ENCODE measurements at regions not wholly inside any gene's neighbourhood (a gene's known extent, or its start where the extent isn't known, plus 50 kb on each side); places are given as distances from the start of the nearest gene placed in this dataset.

- SMC1A ChIA-PET (ENCODE audit: uncharacterized antibody, unreplicated experiment): interaction anchor here (1.0 kb wide), 1 partner anchor 204 kb away, joined by 3 read pairs; no protein-coding TSS in a partner anchor
- RAD21 ChIA-PET (ENCODE audit: unreplicated experiment): no interaction called here
- Histone ChIP-seq H3K36me3 (ENCODE audit: control insufficient read depth in 2 of 2, insufficient read depth in 2 of 2, low read length in 1 of 2) (no peaks in the 10 kb centered on the region), H3K4me1 (ENCODE audit: control insufficient read depth, insufficient read depth, low read length) (no peaks in the 10 kb centered on the region), H3K27ac (ENCODE audit: control insufficient read depth, insufficient read depth) (no peak overlapping the region), H4K20me1 (ENCODE audit: control insufficient read depth, insufficient read depth) (no peaks in the 10 kb centered on the region), H3K9ac (ENCODE audit: control insufficient read depth, insufficient read depth, low read length) (no peak overlapping the region), H3K27me3 (replicated peaks in 1 of 2; ENCODE audit: control insufficient read depth in 2 of 2, insufficient read depth in 2 of 2, low read length in 1 of 2) (no peaks in the 10 kb centered on the region), H3K4me2 (ENCODE audit: control insufficient read depth, insufficient read depth) (no peak overlapping the region), H3K79me2 (ENCODE audit: control insufficient read depth, insufficient read depth, low read length) (no peaks in the 10 kb centered on the region), H2AFZ (ENCODE audit: control insufficient read depth, low read depth, low read length) (no peak overlapping the region), H3K4me3 (no peak overlapping the region), H3K9me3 (replicated peaks; ENCODE audit: control insufficient read depth, insufficient read depth, low read length) (no peaks in the 10 kb centered on the region; the same call in 2 of the 3 replicates)
- in situ Hi-C loops (cut with MboI) (no loop called here), intact Hi-C loops (cut with micrococcal nuclease; ENCODE audit: unreplicated experiment) (no loop called here)
- DNase-seq (ENCODE audit: low read depth, low spot score): no peak
- CTCF ChIA-PET: interaction anchor here (0.6 kb wide), 2 partner anchors 204 to 300 kb away, joined by 3 read pairs; no protein-coding TSS in a partner anchor
- WGBS (ENCODE audit: insufficient coverage, insufficient replicate concordance, low lambda C conversion rate, missing lambda C conversion rate): 51% methylated on average over 7 of the region's 7 CpGs
- BruUV-seq (replicated peaks): no TSS peak
- no peak for FAIRE-seq
- POLR2A ChIA-PET: no interaction called here
- TF ChIP-seq TCF7 (IDR thresholded peaks at IDR 0.05; ENCODE audit: borderline replicate concordance) (no peak), SMAD5 (IDR thresholded peaks at IDR 0.05; ENCODE audit: low read depth) (no peak), CREB1 (IDR thresholded peaks at IDR 0.05; ENCODE audit: low read depth) (no peak), RB1 (IDR thresholded peaks at IDR 0.05; ENCODE audit: borderline replicate concordance) (no peak), MXI1 (IDR thresholded peaks at IDR 0.05; ENCODE audit: low read depth, low read length) (no peak), BMI1 (IDR thresholded peaks at IDR 0.05; ENCODE audit: borderline replicate concordance) (no peak), SMARCA5 (IDR thresholded peaks at IDR 0.05) (no peak), ATF3 (IDR thresholded peaks at IDR 0.05; ENCODE audit: borderline replicate concordance, extremely low read depth, low read depth, low read length) (no peak)
- no peak for ATAC-seq
These were observed 603.7 kb upstream of the CFAP20DC start for GRCh38 chr3:59653405-59654122.
